K562 (cell line): ENCODE measurements at regions not wholly inside any gene's neighbourhood (a gene's known extent, or its start where the extent isn't known, plus 50 kb on each side); places are given as distances from the start of the nearest gene placed in this dataset.

Experiments
- ATAC-seq: fragments of 200-7000 bp; cut with Tn5 transposase; 3 replicates; pipeline ENCODE4 v1.9.1; 2020; ENCODE audit warnings: moderate library complexity
- BruUV-seq: library from RNA; stranded (reverse); fragments of 400-500 nt; replicated peaks from 2 replicates; lab custom pipeline; 2021; lab: Mats Ljungman, UMichigan
- CTCF ChIA-PET: fragments of 300-600 bp; formaldehyde crosslinking; extraction: SDS; loops from one replicate; lab custom pipeline; 2021; ENCODE audit warnings: low intra/inter-chr PET ratio; lab: Yijun Ruan, JAX
- POLR2A ChIA-PET: fragments of 300-600, 350-650 bp; sonication (Branson Sonifier 250); formaldehyde crosslinking; extraction: SDS; loops from one replicate; lab custom pipeline; 2021; ENCODE audit warnings: antibody characterized with exemption, inconsistent platforms; lab: Yijun Ruan, JAX
- DNase-seq, 4 experiments: peaks; one replicate each; pipeline versions ENCODE4 v3.0.0 to v3.0.0-alpha.2; 2011 to 2018; ENCODE audit warnings: low spot score in 3 of 4, mixed read lengths in 3 of 4; ENCODE audit errors: extremely low read depth in 1 of 4
- FAIRE-seq: peaks from 2 replicates; lab custom pipeline; 2011; peaks lifted over from hg19 to GRCh38; lab: Jason Lieb, UNC
- H2AFZ ChIP-seq: 2 replicates; pipeline ENCODE4 v1.6.0; 2011; ENCODE audit warnings: low read depth, low read length, control low read depth, inconsistent platforms
- H3K27ac ChIP-seq: fragments of 200-600 bp; 3 replicates; pipeline ENCODE4 v1.8.0; 2011; ENCODE audit warnings: low read depth, mild to moderate bottlenecking, control low read depth, inconsistent platforms, low read length, moderate library complexity, mixed read lengths; ENCODE audit errors: extremely low read depth
- H3K27me3 ChIP-seq, 2 experiments: fragments of 300-600 bp in 1 of 2; 2 replicates in 1 of 2; 3 replicates in 1 of 2; pipeline versions ENCODE4 v1.6.0 to v1.8.0; 2011; ENCODE audit warnings: inconsistent platforms in 2 of 2, low read length in 2 of 2, mild to moderate bottlenecking in 1 of 2, mixed read lengths in 1 of 2, moderate library complexity in 1 of 2; ENCODE audit not compliant: control insufficient read depth in 2 of 2, insufficient read depth in 2 of 2
- H3K36me3 ChIP-seq: fragments of 300-600 bp; 3 replicates; pipeline ENCODE4 v1.8.0; 2011; ENCODE audit warnings: mild to moderate bottlenecking, low read length, inconsistent platforms; ENCODE audit not compliant: control insufficient read depth, insufficient read depth
- H3K4me1 ChIP-seq, 2 experiments: fragments of 200-600 bp in 1 of 2; replicated peaks in 1 of 2; 2 replicates in 1 of 2; 3 replicates in 1 of 2; pipeline versions ENCODE4 v1.5.1 to v1.8.0; 2011; ENCODE audit warnings: inconsistent platforms in 2 of 2, low read length in 2 of 2, mild to moderate bottlenecking in 1 of 2, mixed read lengths in 1 of 2, moderate library complexity in 1 of 2; ENCODE audit not compliant: control insufficient read depth in 2 of 2, insufficient read depth in 2 of 2
- H3K4me2 ChIP-seq: 2 replicates; pipeline ENCODE4 v1.6.1; 2011; ENCODE audit warnings: low read length, control low read depth, inconsistent platforms, mixed read lengths; ENCODE audit not compliant: insufficient read depth
- H3K4me3 ChIP-seq: fragments of 200-600 bp; sonication (generic), shearing (Covaris generic); 2 replicates; pipeline ENCODE4 v1.5.1; 2016; ENCODE audit warnings: control low read depth, inconsistent platforms
- H3K79me2 ChIP-seq: fragments of 200-600 bp; 3 replicates; pipeline ENCODE4 v1.8.0; 2011; ENCODE audit warnings: low read length, inconsistent platforms; ENCODE audit not compliant: control insufficient read depth, insufficient read depth
- H3K9ac ChIP-seq, 2 experiments: 2 replicates each; pipeline versions ENCODE4 v1.6.0 to v1.6.1; 2011; ENCODE audit warnings: low read depth in 2 of 2, low read length in 2 of 2, control low read depth in 1 of 2, inconsistent platforms in 1 of 2, mild to moderate bottlenecking in 1 of 2, mixed read lengths in 1 of 2; ENCODE audit not compliant: insufficient read depth in 1 of 2
- H3K9me1 ChIP-seq: one replicate; pipeline ENCODE4 v1.6.0; 2011; ENCODE audit warnings: inconsistent platforms, mild to moderate bottlenecking, low read length, moderate library complexity; ENCODE audit not compliant: control insufficient read depth, insufficient read depth
- H3K9me3 ChIP-seq: replicated peaks from 2 replicates; pipeline ENCODE4 v1.5.1; 2011; ENCODE audit warnings: low read depth, low read length, inconsistent platforms; ENCODE audit not compliant: control insufficient read depth, insufficient read depth
- H4K20me1 ChIP-seq: replicated peaks from 2 replicates; pipeline ENCODE4 v1.6.1; 2011; ENCODE audit warnings: low read length, inconsistent platforms, mixed read lengths; ENCODE audit not compliant: control insufficient read depth, insufficient read depth
- ATF7 ChIP-seq: fragments of 450-650 bp; IDR thresholded peaks from 2 replicates; pipeline ENCODE4 v1.7.1; 2014; ENCODE audit warnings: mild to moderate bottlenecking, moderate library complexity
- BRF1 ChIP-seq: IDR thresholded peaks from 3 replicates; pipeline ENCODE4 v1.6.1; 2011; ENCODE audit warnings: borderline replicate concordance, mild to moderate bottlenecking; ENCODE audit not compliant: insufficient read length; ENCODE audit errors: extremely low read depth
- EZH2 ChIP-seq: IDR thresholded peaks from 2 replicates; pipeline ENCODE4 v1.6.1; 2012; ENCODE audit warnings: low read depth, mild to moderate bottlenecking, inconsistent platforms, low read length, borderline replicate concordance
- MYC ChIP-seq, 2 experiments: fragments of 250-450 bp in 1 of 2; sonication (Bioruptor Pico) in 1 of 2; IDR thresholded peaks; 2 replicates each; pipeline versions ENCODE4 v1.5.1 to v1.6.1; 2012 to 2021; ENCODE audit warnings: low read depth in 2 of 2, borderline replicate concordance in 1 of 2, improper control_type of control experiment in 1 of 2, low read length in 1 of 2, mild to moderate bottlenecking in 1 of 2, moderate library complexity in 1 of 2
- NFRKB ChIP-seq: fragments of 450-650 bp; IDR thresholded peaks from 2 replicates; pipeline ENCODE4 v1.6.1; 2016; ENCODE audit warnings: low read depth
- TARDBP ChIP-seq: fragments of 450-650 bp; IDR thresholded peaks from 2 replicates; pipeline ENCODE4 v1.6.1; 2016
- TBL1XR1 ChIP-seq, 2 experiments: IDR thresholded peaks; 2 replicates each; pipeline ENCODE4 v1.6.1; 2012; ENCODE audit warnings: improper control_type of control experiment in 2 of 2, low read length in 2 of 2, mild to moderate bottlenecking in 1 of 2
- ZNF165 ChIP-seq: fragments of 250-450 bp; sonication (Bioruptor Pico); IDR thresholded peaks from 2 replicates; pipeline ENCODE4 v1.4.0; 2020; ENCODE audit warnings: borderline replicate concordance
- WGBS: fragments of 100-300 bp; shearing (Covaris generic); methylation state at CpG from one replicate; pipeline ENCODE4 v1.1.6; 2016; ENCODE audit warnings: low coverage, mixed read lengths; ENCODE audit not compliant: insufficient coverage; ENCODE audit errors: missing lambda C conversion rate; 5-methylcytosine and 5-hydroxymethylcytosine counted together
- in situ Hi-C: fragments of 300-500 bp; cut with MboI; formaldehyde crosslinking; loops from 4 replicates; pipeline ENCODE4 v1.15.0; 2018; ENCODE audit warnings: inconsistent platforms, mixed read lengths
- intact Hi-C: fragments of 100-400 bp; cut with micrococcal nuclease; formaldehyde crosslinking; loops from 2 replicates; pipeline ENCODE4 v1.14.2; 2022

DNA sequence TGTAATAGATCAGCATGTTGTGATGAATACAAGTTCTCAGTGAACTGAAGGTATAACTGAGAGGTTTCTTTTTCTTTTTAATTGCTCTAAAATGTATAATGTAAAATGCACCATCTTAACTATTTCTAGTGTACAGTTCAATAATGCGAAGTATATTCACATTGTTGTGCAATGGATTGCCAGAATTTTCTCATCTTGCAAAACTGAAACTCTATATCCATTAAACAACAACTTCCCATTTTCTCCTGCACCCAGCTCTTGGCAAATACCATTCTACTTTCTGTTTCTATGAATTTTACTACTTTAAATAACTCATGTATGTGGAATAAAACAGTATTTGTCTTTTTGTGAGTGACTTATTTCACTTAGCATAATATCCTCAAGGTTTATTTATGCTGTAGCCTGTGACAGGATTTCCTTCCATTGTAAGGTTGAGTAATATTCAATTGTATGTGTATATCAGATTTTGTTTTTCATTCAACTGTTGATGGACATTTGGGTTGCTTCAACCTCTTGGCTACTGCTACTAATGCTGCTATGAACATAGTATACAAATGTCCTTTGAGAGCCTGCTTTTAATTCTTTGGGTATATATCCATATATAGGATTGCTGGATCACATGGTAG, 53.5 kb upstream of the NPFFR2 start (continued):
- TF ChIP-seq EZH2 (no peak), ATF7 (no peak), TARDBP (no peak), TBL1XR1 (IDR thresholded peaks at IDR 0.05; ENCODE audit: low read length in 2 of 2) (no peak), MYC (IDR thresholded peaks at IDR 0.05; ENCODE audit: low read depth, low read length) (no peak), MYC (CRISPR knock-in tag; IDR thresholded peaks at IDR 0.05; ENCODE audit: borderline replicate concordance, low read depth) (no peak)

DNA sequence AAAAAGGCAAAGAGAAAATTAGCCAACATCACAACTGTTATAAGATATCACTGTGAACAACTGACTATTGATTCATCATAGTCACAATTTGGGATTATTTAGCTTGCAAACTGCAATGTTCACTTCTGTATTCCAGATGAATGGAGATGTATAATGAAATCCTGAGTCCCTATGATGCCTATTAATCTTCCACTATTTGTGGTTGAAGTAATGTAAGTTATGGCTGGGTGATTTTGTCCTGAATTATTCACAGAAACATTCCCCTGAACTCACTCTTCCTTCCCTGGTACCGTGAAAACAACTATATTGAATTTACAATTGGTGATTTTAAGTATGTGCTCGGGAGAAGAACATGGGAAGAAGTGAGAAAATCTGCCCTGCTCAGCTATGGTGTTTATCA, 50.8 kb upstream of the NPFFR2 start:
- Histone ChIP-seq H4K20me1 (no peaks in the 10 kb centered on the region), H3K27ac (no peak overlapping the region), H3K9ac (no peak overlapping the region), H3K36me3 (no peaks in the 10 kb centered on the region), H3K4me1 (no peaks in the 10 kb centered on the region), H2AFZ (no peak overlapping the region), H3K9me3 (no peaks in the 10 kb centered on the region), H3K9me1 (no peaks in the 10 kb centered on the region), H3K27me3 (no peaks in the 10 kb centered on the region), H3K79me2 (no peaks in the 10 kb centered on the region), H3K4me3 (no peak overlapping the region), H3K4me2 (no peak overlapping the region)
- no peak for DNase-seq
- in situ Hi-C loops (no loop called here), intact Hi-C loops (no loop called here)
- POLR2A ChIA-PET: no interaction called here
- ATAC-seq: no peak
- CTCF ChIA-PET: no interaction called here
- WGBS: 3% methylated on average over 2 of the region's 2 CpGs
- no peak for FAIRE-seq
- TF ChIP-seq ZNF165: no peak
- no peak for TF ChIP-seq NFRKB
- no peak for TF ChIP-seq BRF1
- no TSS peak for BruUV-seq
